ENCODE measurements at regions not wholly inside any gene's neighbourhood (a gene's known extent, or its start where the extent isn't known, plus 50 kb on each side); places are given as distances from the start of the nearest gene placed in this dataset.

DNA sequence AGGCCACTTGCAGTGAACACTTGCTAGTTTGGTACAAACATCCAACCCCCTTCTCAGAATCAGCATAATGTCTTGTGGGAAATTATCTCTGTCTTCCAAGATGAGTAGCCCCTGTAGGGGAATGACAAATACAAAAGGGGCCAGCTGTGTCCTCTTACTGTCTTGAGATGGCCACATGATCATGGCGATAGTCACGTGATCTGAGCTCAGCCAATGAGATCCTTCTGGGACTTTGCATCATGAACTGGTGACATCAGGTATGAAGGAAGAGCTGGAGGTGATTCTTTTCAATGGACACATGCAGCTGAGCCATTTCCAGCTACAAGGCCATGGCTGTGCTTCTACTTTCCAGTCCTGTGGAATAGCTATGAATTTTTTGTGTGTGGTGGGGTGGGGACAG, 206.3 kb downstream of the IRX1 start:
- DNase-seq (ENCODE audit: low read depth) = no peak
- TF ChIP-seq, protein P1, sequence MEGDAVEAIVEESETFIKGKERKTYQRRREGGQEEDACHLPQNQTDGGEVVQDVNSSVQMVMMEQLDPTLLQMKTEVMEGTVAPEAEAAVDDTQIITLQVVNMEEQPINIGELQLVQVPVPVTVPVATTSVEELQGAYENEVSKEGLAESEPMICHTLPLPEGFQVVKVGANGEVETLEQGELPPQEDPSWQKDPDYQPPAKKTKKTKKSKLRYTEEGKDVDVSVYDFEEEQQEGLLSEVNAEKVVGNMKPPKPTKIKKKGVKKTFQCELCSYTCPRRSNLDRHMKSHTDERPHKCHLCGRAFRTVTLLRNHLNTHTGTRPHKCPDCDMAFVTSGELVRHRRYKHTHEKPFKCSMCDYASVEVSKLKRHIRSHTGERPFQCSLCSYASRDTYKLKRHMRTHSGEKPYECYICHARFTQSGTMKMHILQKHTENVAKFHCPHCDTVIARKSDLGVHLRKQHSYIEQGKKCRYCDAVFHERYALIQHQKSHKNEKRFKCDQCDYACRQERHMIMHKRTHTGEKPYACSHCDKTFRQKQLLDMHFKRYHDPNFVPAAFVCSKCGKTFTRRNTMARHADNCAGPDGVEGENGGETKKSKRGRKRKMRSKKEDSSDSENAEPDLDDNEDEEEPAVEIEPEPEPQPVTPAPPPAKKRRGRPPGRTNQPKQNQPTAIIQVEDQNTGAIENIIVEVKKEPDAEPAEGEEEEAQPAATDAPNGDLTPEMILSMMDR (IDR thresholded peaks at IDR 0.05; ENCODE audit: control insufficient read depth, extremely low read depth, insufficient read depth) = no peak
- H3K4me3 ChIP-seq (ENCODE audit: low read depth, low read length) = no peak overlapping the region

DNA sequence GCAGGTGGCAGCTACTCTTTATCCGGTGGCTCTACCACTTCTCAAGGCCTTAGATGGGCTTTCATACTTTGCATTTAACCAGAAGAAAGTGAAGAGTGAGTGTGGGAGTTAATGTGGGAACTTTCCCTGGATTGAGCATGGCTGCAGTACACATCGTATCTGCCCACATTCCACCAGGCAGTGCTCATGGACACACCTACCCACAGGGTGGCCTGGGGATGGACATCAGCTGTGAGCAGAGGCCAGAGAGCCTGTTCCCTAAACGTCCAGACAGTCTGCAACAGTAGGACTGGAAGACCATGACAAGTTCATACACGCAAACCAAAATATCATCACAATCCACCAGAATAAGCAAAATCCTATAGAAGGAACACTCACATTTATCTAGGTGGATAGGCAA, 213.8 kb downstream of the IRX1 start:
- no peak for DNase-seq (ENCODE audit: low read depth)
- TF ChIP-seq, protein P1 (IDR thresholded peaks at IDR 0.05; ENCODE audit: control insufficient read depth, extremely low read depth, insufficient read depth) = no peak
- no peak overlapping the region for H3K4me3 ChIP-seq (ENCODE audit: low read depth, low read length)

DNA sequence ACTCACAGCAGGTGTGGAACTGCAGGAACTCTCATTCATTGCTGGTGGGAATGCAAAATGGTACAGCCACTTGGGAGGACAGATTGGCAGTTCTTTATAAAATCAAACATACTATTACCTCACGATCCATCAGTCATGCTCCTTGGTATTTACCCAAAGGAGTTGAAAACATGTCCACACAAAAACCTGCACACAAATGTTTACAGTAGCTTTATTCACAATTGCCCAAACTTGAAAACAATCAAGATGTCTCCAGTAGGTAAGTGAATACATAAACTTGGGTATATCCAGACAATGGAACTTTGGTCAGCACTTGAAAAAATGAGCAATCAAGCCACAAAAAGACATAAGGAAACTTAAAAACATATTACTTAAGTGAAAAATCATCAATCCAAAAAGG, 215.5 kb downstream of the IRX1 start:
- no peak for DNase-seq (ENCODE audit: low read depth)
- no peak overlapping the region for H3K4me3 ChIP-seq (ENCODE audit: low read depth, low read length)
- TF ChIP-seq, protein P1 (IDR thresholded peaks at IDR 0.05; ENCODE audit: control insufficient read depth, extremely low read depth, insufficient read depth) = no peak

DNA sequence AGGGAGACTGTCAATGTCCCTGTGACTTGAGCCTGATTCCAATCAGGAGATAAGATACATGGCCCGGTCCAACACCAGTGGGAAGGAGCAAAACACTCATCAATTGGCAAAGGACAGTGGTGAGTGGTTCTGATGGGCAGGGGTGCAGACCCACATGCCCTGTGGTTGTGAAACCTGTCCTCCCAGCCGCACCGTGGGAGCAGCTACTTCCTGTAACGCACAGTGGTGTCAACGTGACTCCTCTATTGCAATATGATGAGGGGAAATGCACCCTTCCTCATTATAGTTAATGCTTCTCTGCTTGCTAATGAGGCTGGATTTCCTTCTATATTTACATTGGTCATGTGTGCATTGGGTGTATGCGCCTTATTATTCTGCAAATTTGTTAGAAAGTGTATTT, 223.0 kb downstream of the IRX1 start:
- no peak overlapping the region for H3K4me3 ChIP-seq (ENCODE audit: low read depth, low read length)
- TF ChIP-seq, protein P1 (IDR thresholded peaks at IDR 0.05; ENCODE audit: control insufficient read depth, extremely low read depth, insufficient read depth) = no peak
- DNase-seq (ENCODE audit: low read depth) = no peak

DNA sequence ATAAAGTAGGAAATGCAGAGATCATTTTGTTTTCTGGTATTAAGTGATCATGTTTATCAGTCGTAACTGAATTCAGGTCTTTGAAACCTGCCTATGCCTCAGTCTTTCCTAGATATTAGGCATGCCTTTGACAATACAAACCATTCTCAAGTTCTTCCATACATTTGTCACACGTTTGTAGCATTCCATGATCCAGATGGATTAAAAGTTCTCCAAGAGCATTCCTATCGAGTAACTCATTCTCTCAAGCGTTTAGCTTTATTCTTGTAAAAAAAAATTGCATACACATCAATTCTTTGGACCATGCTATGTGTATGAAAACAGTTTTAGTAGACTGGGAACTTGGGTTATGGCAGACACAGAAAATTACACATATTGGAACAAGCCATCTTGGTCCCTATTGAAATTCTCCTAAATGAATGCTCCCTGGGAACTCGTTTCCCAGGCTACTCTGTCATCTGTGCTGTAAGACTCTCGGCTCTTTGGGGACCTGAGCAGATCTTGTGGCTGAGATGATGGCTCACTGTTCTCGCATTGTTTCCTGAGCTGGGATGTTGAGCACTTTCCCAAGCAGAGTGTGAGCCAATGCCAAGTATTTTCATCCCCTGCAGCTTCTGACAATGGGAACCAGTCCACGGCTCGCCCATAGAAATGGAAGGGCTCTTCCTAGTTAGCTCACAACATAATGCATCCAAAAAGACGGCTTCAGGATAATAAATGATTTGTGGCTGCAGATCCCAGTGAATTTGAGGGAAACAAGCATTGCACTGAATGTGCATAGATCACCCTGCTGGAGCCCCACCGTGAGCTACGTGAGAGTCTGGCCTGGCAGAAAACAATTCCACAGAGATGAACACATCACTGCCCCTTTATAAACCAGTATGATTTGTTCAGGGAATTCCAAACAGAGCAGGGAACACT, 230.2 kb downstream of the IRX1 start:
- no peak for DNase-seq (ENCODE audit: low read depth)
- TF ChIP-seq, protein P1 (IDR thresholded peaks at IDR 0.05; ENCODE audit: control insufficient read depth, extremely low read depth, insufficient read depth) = no peak
- no peak overlapping the region for H3K4me3 ChIP-seq (ENCODE audit: low read depth, low read length)

DNA sequence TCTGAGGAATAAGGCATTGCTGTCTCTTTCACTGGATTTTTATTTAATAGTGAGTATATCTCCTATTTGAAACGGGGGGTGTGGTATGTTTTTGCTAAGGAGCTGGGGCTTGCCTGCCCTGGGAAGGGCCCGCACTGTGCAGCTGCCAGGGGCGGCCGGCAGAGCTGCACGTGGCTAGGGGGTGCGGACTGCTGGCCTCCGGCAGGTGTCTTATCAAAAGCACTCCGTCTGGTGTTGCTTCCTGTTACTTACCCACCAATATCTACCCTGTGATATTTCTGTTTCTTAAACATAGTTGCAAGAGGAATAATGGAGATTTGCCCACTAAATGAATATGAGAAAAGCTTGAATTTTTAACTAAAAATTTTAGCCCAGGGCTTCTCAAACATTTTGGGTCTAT, 232.0 kb downstream of the IRX1 start:
- H3K4me3 ChIP-seq (ENCODE audit: low read depth, low read length) = no peak overlapping the region
- no peak for DNase-seq (ENCODE audit: low read depth)
- TF ChIP-seq, protein P1 (IDR thresholded peaks at IDR 0.05; ENCODE audit: control insufficient read depth, extremely low read depth, insufficient read depth) = no peak

DNA sequence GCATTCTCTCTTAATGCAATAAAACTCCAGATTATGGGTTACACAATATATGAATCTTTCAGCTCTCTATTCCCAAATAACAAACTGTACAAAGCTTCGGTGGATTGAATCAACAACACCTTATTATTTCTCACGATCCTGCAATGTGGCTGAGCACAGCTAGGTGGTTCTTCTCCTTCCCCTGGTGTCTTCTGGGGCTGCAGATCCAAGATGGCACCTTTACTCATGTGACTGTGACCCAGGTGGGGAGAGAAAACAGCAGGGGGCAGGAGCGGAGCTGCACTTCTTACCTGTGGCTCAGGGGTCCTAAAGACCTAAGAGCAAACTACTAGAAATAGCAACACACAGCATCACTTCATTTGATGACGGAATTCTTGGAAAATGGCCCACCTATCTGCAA, 233.1 kb downstream of the IRX1 start:
- no peak for DNase-seq (ENCODE audit: low read depth)
- TF ChIP-seq, protein P1 (IDR thresholded peaks at IDR 0.05; ENCODE audit: control insufficient read depth, extremely low read depth, insufficient read depth) = no peak
- no peak overlapping the region for H3K4me3 ChIP-seq (ENCODE audit: low read depth, low read length)

All from LNCaP clone FGC (cell line).